ENCODE measurements at regions not wholly inside any gene's neighbourhood (a gene's known extent, or its start where the extent isn't known, plus 50 kb on each side); places are given as distances from the start of the nearest gene placed in this dataset.
"Not testable (repeated sequence)": the region's sequence is repeated elsewhere in the genome, so short reads cannot be mapped to it uniquely, and the experiment has no call there.

GRCh38 chr3:147333098-147333497 is 73.2 kb downstream of the ZIC4 start:
- TF ChIP-seq, protein P1, sequence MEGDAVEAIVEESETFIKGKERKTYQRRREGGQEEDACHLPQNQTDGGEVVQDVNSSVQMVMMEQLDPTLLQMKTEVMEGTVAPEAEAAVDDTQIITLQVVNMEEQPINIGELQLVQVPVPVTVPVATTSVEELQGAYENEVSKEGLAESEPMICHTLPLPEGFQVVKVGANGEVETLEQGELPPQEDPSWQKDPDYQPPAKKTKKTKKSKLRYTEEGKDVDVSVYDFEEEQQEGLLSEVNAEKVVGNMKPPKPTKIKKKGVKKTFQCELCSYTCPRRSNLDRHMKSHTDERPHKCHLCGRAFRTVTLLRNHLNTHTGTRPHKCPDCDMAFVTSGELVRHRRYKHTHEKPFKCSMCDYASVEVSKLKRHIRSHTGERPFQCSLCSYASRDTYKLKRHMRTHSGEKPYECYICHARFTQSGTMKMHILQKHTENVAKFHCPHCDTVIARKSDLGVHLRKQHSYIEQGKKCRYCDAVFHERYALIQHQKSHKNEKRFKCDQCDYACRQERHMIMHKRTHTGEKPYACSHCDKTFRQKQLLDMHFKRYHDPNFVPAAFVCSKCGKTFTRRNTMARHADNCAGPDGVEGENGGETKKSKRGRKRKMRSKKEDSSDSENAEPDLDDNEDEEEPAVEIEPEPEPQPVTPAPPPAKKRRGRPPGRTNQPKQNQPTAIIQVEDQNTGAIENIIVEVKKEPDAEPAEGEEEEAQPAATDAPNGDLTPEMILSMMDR (IDR thresholded peaks at IDR 0.05; ENCODE audit: low read depth, low read length, missing control alignments) = no peak
- no peak for DNase-seq (ENCODE audit: low read depth)
- H3K4me3 ChIP-seq (ENCODE audit: low read depth, low read length) = no peak overlapping the region

DNA sequence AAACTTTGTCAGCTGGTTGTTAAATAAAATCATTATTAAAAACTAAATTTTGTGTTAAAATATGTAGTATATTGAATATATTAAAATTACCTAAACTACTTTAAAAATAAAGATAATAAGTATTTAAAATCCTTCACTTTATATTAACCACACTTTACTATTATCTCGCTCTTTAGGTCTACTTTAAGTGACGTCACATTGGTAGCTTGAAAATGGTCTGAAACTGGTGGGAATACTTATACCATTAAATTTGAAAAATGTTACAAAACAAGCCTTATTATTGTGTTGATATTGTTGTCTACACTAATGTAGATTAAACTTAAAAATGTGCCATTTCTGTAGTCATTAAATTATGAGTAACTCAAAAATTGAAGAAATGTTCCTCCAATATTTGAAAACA is 77.6 kb downstream of the ZIC4 start:
- TF ChIP-seq, protein P1 (IDR thresholded peaks at IDR 0.05; ENCODE audit: low read depth, low read length, missing control alignments) = no peak
- no peak overlapping the region for H3K4me3 ChIP-seq (ENCODE audit: low read depth, low read length)
- DNase-seq (ENCODE audit: low read depth) = no peak

DNA sequence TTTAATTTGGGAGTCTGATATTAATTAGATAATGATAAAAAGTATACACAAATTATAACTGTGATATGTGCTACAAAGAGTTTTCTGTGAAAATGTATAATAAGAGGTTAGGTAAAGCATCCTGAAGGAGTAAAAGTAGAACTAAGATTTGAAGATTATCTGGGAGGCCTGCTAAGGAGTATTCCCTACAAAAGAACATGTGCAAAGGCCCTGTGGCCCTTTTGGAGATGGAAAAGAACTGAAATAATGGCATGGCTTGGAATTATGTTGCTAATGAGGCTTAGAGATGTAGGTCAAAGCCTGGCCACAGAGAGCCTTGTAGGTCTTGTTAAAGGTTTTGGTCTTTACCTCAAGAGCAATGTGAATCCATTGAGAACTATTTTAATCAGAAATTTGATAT is 82.0 kb downstream of the ZIC4 start:
- H3K4me3 ChIP-seq (ENCODE audit: low read depth, low read length) = no peak overlapping the region
- DNase-seq (ENCODE audit: low read depth) = no peak
- TF ChIP-seq, protein P1 (IDR thresholded peaks at IDR 0.05; ENCODE audit: low read depth, low read length, missing control alignments) = no peak

DNA sequence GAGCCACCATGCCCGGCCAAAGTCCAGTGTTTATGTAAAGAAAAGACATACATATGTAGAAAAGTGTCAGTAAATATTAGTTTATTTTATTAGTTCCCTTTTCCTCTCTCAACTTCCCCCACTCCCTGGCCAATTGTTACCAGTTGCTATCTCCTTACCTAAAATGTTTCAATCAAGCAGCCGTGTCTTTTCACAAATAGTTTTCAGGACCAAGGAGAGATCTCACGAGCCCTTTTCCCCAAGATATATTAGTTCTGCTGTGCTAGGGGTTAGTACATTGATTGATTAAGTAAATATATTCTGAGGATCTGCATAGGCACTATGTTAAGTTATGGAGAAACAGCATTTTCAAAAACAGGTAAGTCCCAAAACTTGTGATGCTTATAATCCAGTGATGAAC is 87.4 kb downstream of the ZIC4 start:
- no peak overlapping the region for H3K4me3 ChIP-seq (ENCODE audit: low read depth, low read length)
- TF ChIP-seq, protein P1 (IDR thresholded peaks at IDR 0.05; ENCODE audit: low read depth, low read length, missing control alignments) = no peak
- no peak for DNase-seq (ENCODE audit: low read depth)

GRCh38 chr3:147317080-147317479 is 89.3 kb downstream of the ZIC4 start:
- DNase-seq (ENCODE audit: low read depth); H3K4me3 ChIP-seq (ENCODE audit: low read depth, low read length): not testable (repeated sequence)

DNA sequence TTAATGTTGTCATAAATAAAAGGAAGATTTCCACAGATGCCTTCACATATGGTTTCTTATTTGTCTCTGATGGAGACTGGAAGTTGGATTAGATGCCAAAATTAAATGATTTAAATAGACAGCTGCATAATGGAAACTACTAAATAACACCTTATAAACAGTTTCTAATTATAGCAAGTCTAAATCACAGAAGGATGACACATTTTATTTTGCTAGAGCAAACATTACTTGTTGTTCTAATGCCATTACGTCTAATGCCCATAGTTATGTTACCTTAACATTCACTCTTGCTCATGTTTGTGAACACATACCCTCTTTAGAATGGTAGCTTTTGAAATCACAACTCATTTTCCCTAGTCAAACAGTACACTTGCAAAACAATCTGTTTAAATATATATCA is 92.8 kb downstream of the ZIC4 start:
- no peak for DNase-seq (ENCODE audit: low read depth)
- H3K4me3 ChIP-seq (ENCODE audit: low read depth, low read length) = no peak overlapping the region
- TF ChIP-seq, protein P1 (IDR thresholded peaks at IDR 0.05; ENCODE audit: low read depth, low read length, missing control alignments) = no peak

DNA sequence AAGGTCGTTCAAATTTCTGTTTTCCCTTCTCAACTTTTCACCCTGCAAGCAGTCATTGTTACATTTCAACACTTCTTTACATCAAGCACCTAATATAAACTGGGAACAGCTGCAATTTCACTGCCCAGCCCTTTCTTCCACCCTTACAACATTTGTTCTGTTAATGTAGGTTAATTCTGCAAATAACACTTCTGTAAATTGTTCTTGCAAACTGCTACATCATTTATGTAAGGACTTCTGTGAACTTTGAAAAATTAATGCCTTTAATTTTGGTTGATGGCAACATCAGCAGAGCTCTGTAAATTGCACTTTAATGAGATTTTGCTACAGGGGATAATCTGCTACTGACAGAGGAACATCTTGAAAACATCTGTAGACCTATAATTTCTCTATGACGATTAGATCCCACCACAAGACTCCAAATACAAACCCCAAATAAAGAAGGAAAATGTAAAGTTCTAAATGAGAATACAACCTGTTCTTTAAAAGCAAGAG is 93.5 kb downstream of the ZIC4 start:
- no peak for DNase-seq (ENCODE audit: low read depth)
- TF ChIP-seq, protein P1 (IDR thresholded peaks at IDR 0.05; ENCODE audit: low read depth, low read length, missing control alignments) = no peak
- H3K4me3 ChIP-seq (ENCODE audit: low read depth, low read length) = no peak overlapping the region
